ENCODE measurements at regions not wholly inside any gene's neighbourhood (a gene's known extent, or its start where the extent isn't known, plus 50 kb on each side); places are given as distances from the start of the nearest gene placed in this dataset.

DNA sequence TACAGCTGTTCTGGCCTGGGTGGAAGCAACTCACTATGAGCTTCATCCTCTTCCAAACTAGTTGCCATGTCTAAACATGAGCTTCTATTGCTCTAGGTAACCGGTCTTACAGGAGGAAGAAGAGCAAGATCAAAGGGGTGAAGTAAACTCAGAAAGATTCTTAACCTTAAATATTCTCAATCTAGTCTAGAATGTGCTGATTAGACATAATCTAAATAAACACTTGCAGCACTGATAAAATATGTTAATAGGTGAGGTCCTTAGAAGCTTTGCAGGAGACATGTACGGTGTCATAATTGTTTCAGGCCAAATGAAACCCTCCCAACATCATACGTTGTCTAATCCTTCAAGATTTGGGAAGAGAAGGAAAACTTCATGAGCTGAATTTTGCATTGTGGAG lies 431.6 kb upstream of the FSHR start:
- intact Hi-C loops (cut with DNase I): no loop called here
- WGBS: 89% methylated on average over 3 of the region's 3 CpGs
- DNase-seq (ENCODE audit: low spot score): no peak

DNA sequence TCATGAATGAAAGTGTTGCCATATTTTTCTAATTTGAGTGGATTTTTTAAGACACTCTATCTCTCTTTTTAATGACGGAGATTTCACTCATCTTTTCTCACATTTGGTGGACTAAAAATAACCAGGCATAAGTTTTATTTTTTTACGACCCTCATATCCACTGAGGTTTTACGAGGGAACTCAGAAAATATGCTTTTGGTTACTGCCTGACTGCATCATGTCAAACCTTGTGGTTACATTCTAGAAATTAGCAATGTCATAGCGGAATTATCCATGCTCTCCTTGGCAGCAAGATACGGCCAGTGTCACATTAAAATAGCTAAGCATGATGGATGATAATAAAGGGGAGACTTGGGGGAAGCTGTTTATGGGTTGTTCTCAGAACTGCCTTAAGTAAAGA lies 428.6 kb upstream of the FSHR start:
- DNase-seq (ENCODE audit: low spot score): no peak
- 18% methylated on average over 5 of the region's 5 CpGs for WGBS
- intact Hi-C loops (cut with DNase I): no loop called here
- Histone ChIP-seq H3K36me3 (no peaks in the 10 kb centered on the region), H3K4me3 (no peak overlapping the region), H3K9me3 (no peaks in the 10 kb centered on the region), H3K4me1 (replicated peaks) (no peaks in the 10 kb centered on the region), H3K27ac (no peak overlapping the region), H3K27me3 (replicated peaks; ENCODE audit: insufficient read depth) (no peaks in the 10 kb centered on the region)
- no peak for TF ChIP-seq POLR2A (IDR thresholded peaks at IDR 0.05)
- TF ChIP-seq, protein P1, sequence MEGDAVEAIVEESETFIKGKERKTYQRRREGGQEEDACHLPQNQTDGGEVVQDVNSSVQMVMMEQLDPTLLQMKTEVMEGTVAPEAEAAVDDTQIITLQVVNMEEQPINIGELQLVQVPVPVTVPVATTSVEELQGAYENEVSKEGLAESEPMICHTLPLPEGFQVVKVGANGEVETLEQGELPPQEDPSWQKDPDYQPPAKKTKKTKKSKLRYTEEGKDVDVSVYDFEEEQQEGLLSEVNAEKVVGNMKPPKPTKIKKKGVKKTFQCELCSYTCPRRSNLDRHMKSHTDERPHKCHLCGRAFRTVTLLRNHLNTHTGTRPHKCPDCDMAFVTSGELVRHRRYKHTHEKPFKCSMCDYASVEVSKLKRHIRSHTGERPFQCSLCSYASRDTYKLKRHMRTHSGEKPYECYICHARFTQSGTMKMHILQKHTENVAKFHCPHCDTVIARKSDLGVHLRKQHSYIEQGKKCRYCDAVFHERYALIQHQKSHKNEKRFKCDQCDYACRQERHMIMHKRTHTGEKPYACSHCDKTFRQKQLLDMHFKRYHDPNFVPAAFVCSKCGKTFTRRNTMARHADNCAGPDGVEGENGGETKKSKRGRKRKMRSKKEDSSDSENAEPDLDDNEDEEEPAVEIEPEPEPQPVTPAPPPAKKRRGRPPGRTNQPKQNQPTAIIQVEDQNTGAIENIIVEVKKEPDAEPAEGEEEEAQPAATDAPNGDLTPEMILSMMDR (IDR thresholded peaks at IDR 0.05): no peak
- TF ChIP-seq POLR2AphosphoS5 (IDR thresholded peaks at IDR 0.05): no peak

More for the DNA sequence above, 431.6 kb upstream of the FSHR start:
- TF ChIP-seq, protein P1 (IDR thresholded peaks at IDR 0.05): no peak
- no peak for TF ChIP-seq POLR2AphosphoS5 (IDR thresholded peaks at IDR 0.05)
- TF ChIP-seq POLR2A (IDR thresholded peaks at IDR 0.05): no peak
- H3K4me3 ChIP-seq: no peak overlapping the region
- H3K27ac ChIP-seq: no peak overlapping the region
- no peaks in the 10 kb centered on the region for H3K36me3 ChIP-seq
- no peaks in the 10 kb centered on the region for H3K27me3 ChIP-seq (replicated peaks; ENCODE audit: insufficient read depth)
- no peaks in the 10 kb centered on the region for H3K9me3 ChIP-seq
- no peaks in the 10 kb centered on the region for H3K4me1 ChIP-seq (replicated peaks)

- intact Hi-C loops (cut with DNase I): no loop called here
- Histone ChIP-seq H3K27me3 (replicated peaks; ENCODE audit: insufficient read depth) (no peaks in the 10 kb centered on the region), H3K27ac (no peak overlapping the region), H3K36me3 (no peaks in the 10 kb centered on the region), H3K9me3 (no peaks in the 10 kb centered on the region), H3K4me3 (no peak overlapping the region), H3K4me1 (replicated peaks) (no peaks in the 10 kb centered on the region)
- TF ChIP-seq POLR2A (IDR thresholded peaks at IDR 0.05): no peak
- no peak for TF ChIP-seq POLR2AphosphoS5 (IDR thresholded peaks at IDR 0.05)
- TF ChIP-seq, protein P1 (IDR thresholded peaks at IDR 0.05): no peak
- no peak for DNase-seq (ENCODE audit: low spot score)
- 62% methylated on average over 1 of the region's 1 CpG for WGBS
Observed at GRCh38 chr2:49577041-49577440, 422.7 kb upstream of the FSHR start.

- 90% methylated on average over 1 of the region's 1 CpG for WGBS
- no peak overlapping the region for H3K4me3 ChIP-seq
- H3K36me3 ChIP-seq: no peaks in the 10 kb centered on the region
- H3K9me3 ChIP-seq: no peaks in the 10 kb centered on the region
- no peaks in the 10 kb centered on the region for H3K27me3 ChIP-seq (replicated peaks; ENCODE audit: insufficient read depth)
- no peak overlapping the region for H3K27ac ChIP-seq
- intact Hi-C loops (cut with DNase I): no loop called here
- DNase-seq (ENCODE audit: low spot score): no peak
- no peaks in the 10 kb centered on the region for H3K4me1 ChIP-seq (replicated peaks)
- TF ChIP-seq, protein P1 (IDR thresholded peaks at IDR 0.05): no peak
- no peak for TF ChIP-seq POLR2A (IDR thresholded peaks at IDR 0.05)
Observed at GRCh38 chr2:49569176-49569575, 414.9 kb upstream of the FSHR start.

GRCh38 chr2:49567811-49568600 lies 413.7 kb upstream of the FSHR start:
- Histone ChIP-seq H3K4me3 (no peak overlapping the region), H3K27me3 (replicated peaks; ENCODE audit: insufficient read depth) (no peaks in the 10 kb centered on the region), H3K9me3 (no peaks in the 10 kb centered on the region), H3K4me1 (replicated peaks) (no peaks in the 10 kb centered on the region), H3K27ac (no peak overlapping the region), H3K36me3 (no peaks in the 10 kb centered on the region)
- no peak for TF ChIP-seq POLR2A (IDR thresholded peaks at IDR 0.05)
- no peak for TF ChIP-seq POLR2AphosphoS5 (IDR thresholded peaks at IDR 0.05)
- TF ChIP-seq, protein P1 (IDR thresholded peaks at IDR 0.05): no peak
- 86% methylated on average over 3 of the region's 3 CpGs for WGBS
- intact Hi-C loops (cut with DNase I): no loop called here
- DNase-seq (ENCODE audit: low spot score): no peak
